ENCODE measurements at regions not wholly inside any gene's neighbourhood (a gene's known extent, or its start where the extent isn't known, plus 50 kb on each side); places are given as distances from the start of the nearest gene placed in this dataset.

DNA sequence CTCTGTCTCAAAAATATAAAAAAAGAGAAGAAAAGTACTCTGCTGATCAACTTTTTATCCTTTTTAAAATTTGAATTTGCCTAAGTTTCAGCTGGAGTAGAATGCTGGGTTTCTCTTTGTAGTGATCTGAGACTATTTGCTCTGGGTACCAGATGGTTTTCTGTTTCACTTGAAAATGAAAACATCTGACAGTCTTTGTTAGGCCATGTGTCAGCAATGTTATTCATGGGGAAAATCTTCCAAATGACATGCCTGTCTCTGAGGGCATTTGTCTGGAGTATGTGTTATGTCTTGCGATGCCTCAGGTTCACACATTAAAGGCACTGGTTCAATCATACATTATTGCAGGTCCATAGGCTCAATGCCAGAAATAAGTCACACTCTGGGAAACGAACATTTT is 175.3 kb upstream of the TMEM229A start:
- Histone ChIP-seq H2AK5ac (ENCODE audit: insufficient read length, low read length) (no peak overlapping the region), H2BK12ac (ENCODE audit: insufficient read length, low read depth, low read length) (no peak overlapping the region), H3K4me1 (ENCODE audit: insufficient read depth, low read length) (no peaks in the 10 kb centered on the region), H3K79me1 (ENCODE audit: insufficient read depth, low read depth, low read length, poor library complexity, severe bottlenecking) (no peaks in the 10 kb centered on the region), H3K18ac (ENCODE audit: insufficient read length, low read depth, low read length) (no peak overlapping the region), H2AFZ (ENCODE audit: low read length) (no peak overlapping the region), H3K4me2 (ENCODE audit: insufficient read depth, insufficient read length, low read length) (no peak overlapping the region), H3K4ac (ENCODE audit: low read depth, low read length) (no peak overlapping the region), H3K23ac (ENCODE audit: insufficient read length, low read depth, low read length) (no peak overlapping the region), H4K8ac (replicated peaks; ENCODE audit: insufficient read length, low read depth, low read length) (no peak overlapping the region), H3K27me3 (ENCODE audit: insufficient read depth, low read length) (no peaks in the 10 kb centered on the region), H2BK20ac (ENCODE audit: low read depth, low read length, poor library complexity, severe bottlenecking) (no peak overlapping the region), H4K5ac (ENCODE audit: insufficient read length, low read depth, low read length) (no peak overlapping the region), H3K9me3 (ENCODE audit: control insufficient read depth, low read depth, low read length) (no peaks in the 10 kb centered on the region), H2BK120ac (ENCODE audit: low read depth, low read length, poor library complexity, severe bottlenecking) (no peak overlapping the region), H3K27ac (ENCODE audit: insufficient read length, low read depth, low read length) (no peak overlapping the region), H3K9ac (ENCODE audit: extremely low read depth, insufficient read length, low read length) (no peak overlapping the region), H3K56ac (ENCODE audit: insufficient read length, low read depth, low read length) (no peak overlapping the region), H4K20me1 (ENCODE audit: control insufficient read depth, insufficient read depth, insufficient read length) (no peaks in the 10 kb centered on the region), H3K23me2 (ENCODE audit: insufficient read length, low read depth, low read length, poor library complexity, severe bottlenecking) (no peaks in the 10 kb centered on the region), H3K79me2 (ENCODE audit: insufficient read depth, low read length) (no peaks in the 10 kb centered on the region), H3K14ac (ENCODE audit: insufficient read depth, low read length) (no peak overlapping the region), H2BK15ac (ENCODE audit: low read depth, low read length) (no peak overlapping the region), H3T11ph (ENCODE audit: low read length) (no peak overlapping the region), H2BK5ac (ENCODE audit: insufficient read length, low read length) (no peak overlapping the region), H4K91ac (ENCODE audit: insufficient read length, low read depth, low read length) (no peak overlapping the region)
- H3K27ac Mint-ChIP-seq, result no peak overlapping the region
- no peak overlapping the region for H3K4me3 Mint-ChIP-seq
- TF ChIP-seq, protein P1, sequence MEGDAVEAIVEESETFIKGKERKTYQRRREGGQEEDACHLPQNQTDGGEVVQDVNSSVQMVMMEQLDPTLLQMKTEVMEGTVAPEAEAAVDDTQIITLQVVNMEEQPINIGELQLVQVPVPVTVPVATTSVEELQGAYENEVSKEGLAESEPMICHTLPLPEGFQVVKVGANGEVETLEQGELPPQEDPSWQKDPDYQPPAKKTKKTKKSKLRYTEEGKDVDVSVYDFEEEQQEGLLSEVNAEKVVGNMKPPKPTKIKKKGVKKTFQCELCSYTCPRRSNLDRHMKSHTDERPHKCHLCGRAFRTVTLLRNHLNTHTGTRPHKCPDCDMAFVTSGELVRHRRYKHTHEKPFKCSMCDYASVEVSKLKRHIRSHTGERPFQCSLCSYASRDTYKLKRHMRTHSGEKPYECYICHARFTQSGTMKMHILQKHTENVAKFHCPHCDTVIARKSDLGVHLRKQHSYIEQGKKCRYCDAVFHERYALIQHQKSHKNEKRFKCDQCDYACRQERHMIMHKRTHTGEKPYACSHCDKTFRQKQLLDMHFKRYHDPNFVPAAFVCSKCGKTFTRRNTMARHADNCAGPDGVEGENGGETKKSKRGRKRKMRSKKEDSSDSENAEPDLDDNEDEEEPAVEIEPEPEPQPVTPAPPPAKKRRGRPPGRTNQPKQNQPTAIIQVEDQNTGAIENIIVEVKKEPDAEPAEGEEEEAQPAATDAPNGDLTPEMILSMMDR (conservative IDR thresholded peaks at IDR 0.05), result no peak
- WGBS (ENCODE audit: extremely low coverage, insufficient read length, low lambda C conversion rate), result no CpG with 5 or more reads among the region's 2 CpGs
- no peaks in the 10 kb centered on the region for H3K4me1 Mint-ChIP-seq
- no peak for DNase-seq
- H3K9me3 Mint-ChIP-seq, result no peaks in the 10 kb centered on the region
- no peaks in the 10 kb centered on the region for H3K36me3 Mint-ChIP-seq (ENCODE audit: insufficient read depth in 1 of 3, low read depth in 3 of 3)
- no peaks in the 10 kb centered on the region for H3K27me3 Mint-ChIP-seq (ENCODE audit: low read depth)

Measured in H9 (cell line).